ENCODE measurements at regions not wholly inside any gene's neighbourhood (a gene's known extent, or its start where the extent isn't known, plus 50 kb on each side); places are given as distances from the start of the nearest gene placed in this dataset.

- TF ChIP-seq CAMTA2 (CRISPR knock-in tag; conservative IDR thresholded peaks at IDR 0.05): no peak
- no peak for TF ChIP-seq CTCF (IDR thresholded peaks at IDR 0.05 in 2 of 3, conservative IDR thresholded peaks at IDR 0.05 in 1 of 3; ENCODE audit: insufficient read depth in 2 of 3, low read depth in 1 of 3, low read length in 3 of 3)
- TF ChIP-seq HNRNPH1 (optimal IDR thresholded peaks at IDR 0.05; ENCODE audit: low read depth, low read length): no peak
- no peak for TF ChIP-seq ZBTB7A (IDR thresholded peaks at IDR 0.05; ENCODE audit: borderline replicate concordance, control insufficient read depth, low read depth, low read length)
- no peak for TF ChIP-seq MTA1 (IDR thresholded peaks at IDR 0.05; ENCODE audit: borderline replicate concordance)
Observed at GRCh38 chr9:2565676-2566340, 55.8 kb upstream of the VLDLR start.
